C4-2B (cell line): ENCODE measurements at regions not wholly inside any gene's neighbourhood (a gene's known extent, or its start where the extent isn't known, plus 50 kb on each side); places are given as distances from the start of the nearest gene placed in this dataset.

ENCODE experiments used
- H3K27ac ChIP-seq: fragments of 450-650 bp; 2 replicates; pipeline ENCODE4 v1.5.1; 2017
- CTCF ChIP-seq: fragments of 450-650 bp; conservative IDR thresholded peaks from 2 replicates; pipeline ENCODE4 v1.5.1; 2017; ENCODE audit warnings: mild to moderate bottlenecking
- ZFX ChIP-seq: fragments of 450-650 bp; IDR thresholded peaks from 2 replicates; pipeline ENCODE4 v1.6.1; 2017

GRCh38 chr13:31081316-31081715 lies 80.4 kb downstream of the HSPH1 start:
- no peak for TF ChIP-seq ZFX
- TF ChIP-seq CTCF = no peak
- H3K27ac ChIP-seq = no peak overlapping the region

GRCh38 chr13:31074756-31075155 lies 86.9 kb downstream of the HSPH1 start:
- no peak for TF ChIP-seq CTCF
- TF ChIP-seq ZFX = no peak
- H3K27ac ChIP-seq = no peak overlapping the region

- TF ChIP-seq ZFX (no peak), CTCF (no peak)
- no peak overlapping the region for H3K27ac ChIP-seq
Observed at GRCh38 chr13:31073859-31074718, 87.6 kb downstream of the HSPH1 start.

- TF ChIP-seq CTCF (no peak), ZFX (no peak)
- no peak overlapping the region for H3K27ac ChIP-seq
Observed at GRCh38 chr13:31072041-31072440, 89.7 kb downstream of the HSPH1 start.

GRCh38 chr13:31069808-31070534 lies 91.7 kb downstream of the HSPH1 start:
- H3K27ac ChIP-seq = no peak overlapping the region; the same call in 1 of the 2 replicates
- TF ChIP-seq ZFX (no peak), CTCF (no peak)

GRCh38 chr13:31068119-31068423 lies 93.6 kb downstream of the HSPH1 start:
- no peak overlapping the region for H3K27ac ChIP-seq
- TF ChIP-seq CTCF = no peak
- TF ChIP-seq ZFX = no peak

GRCh38 chr13:31067416-31068118 lies 94.1 kb downstream of the HSPH1 start:
- H3K27ac ChIP-seq = no peak overlapping the region
- TF ChIP-seq ZFX (no peak), CTCF (no peak)
